ENCODE measurements at regions not wholly inside any gene's neighbourhood (a gene's known extent, or its start where the extent isn't known, plus 50 kb on each side); places are given as distances from the start of the nearest gene placed in this dataset.

DNA sequence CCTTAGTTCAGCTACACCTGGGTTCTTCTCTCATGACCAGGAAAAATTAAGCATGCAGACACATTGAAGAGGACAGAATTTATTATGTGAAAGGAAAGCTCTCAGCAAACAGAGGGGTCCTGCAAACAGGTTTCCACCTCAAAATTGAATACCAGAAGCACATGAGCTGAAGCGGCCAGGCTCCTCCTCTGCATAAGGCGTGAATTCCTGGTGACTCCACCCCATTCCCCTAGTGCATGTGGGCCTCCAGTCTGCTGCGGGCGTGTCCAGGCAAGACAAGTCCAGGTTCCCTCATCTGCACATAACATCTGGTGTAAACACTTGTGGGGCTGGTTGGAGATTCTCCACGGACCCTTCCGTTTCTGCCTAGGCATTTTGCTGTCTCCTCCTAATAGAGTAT lies 1156.4 kb downstream of the FOXD4L5 start:
- no peak for TF ChIP-seq FOXP2 (optimal IDR thresholded peaks at IDR 0.05; ENCODE audit: borderline replicate concordance, extremely low read depth, extremely low read length, insufficient read depth)
- no peak for TF ChIP-seq POLR2AphosphoS5 (IDR thresholded peaks at IDR 0.05; ENCODE audit: low read depth, low read length)
- no peak for TF ChIP-seq TAF1 (IDR thresholded peaks at IDR 0.05; ENCODE audit: borderline replicate concordance, insufficient read depth, low read length)
- TF ChIP-seq, protein P1, sequence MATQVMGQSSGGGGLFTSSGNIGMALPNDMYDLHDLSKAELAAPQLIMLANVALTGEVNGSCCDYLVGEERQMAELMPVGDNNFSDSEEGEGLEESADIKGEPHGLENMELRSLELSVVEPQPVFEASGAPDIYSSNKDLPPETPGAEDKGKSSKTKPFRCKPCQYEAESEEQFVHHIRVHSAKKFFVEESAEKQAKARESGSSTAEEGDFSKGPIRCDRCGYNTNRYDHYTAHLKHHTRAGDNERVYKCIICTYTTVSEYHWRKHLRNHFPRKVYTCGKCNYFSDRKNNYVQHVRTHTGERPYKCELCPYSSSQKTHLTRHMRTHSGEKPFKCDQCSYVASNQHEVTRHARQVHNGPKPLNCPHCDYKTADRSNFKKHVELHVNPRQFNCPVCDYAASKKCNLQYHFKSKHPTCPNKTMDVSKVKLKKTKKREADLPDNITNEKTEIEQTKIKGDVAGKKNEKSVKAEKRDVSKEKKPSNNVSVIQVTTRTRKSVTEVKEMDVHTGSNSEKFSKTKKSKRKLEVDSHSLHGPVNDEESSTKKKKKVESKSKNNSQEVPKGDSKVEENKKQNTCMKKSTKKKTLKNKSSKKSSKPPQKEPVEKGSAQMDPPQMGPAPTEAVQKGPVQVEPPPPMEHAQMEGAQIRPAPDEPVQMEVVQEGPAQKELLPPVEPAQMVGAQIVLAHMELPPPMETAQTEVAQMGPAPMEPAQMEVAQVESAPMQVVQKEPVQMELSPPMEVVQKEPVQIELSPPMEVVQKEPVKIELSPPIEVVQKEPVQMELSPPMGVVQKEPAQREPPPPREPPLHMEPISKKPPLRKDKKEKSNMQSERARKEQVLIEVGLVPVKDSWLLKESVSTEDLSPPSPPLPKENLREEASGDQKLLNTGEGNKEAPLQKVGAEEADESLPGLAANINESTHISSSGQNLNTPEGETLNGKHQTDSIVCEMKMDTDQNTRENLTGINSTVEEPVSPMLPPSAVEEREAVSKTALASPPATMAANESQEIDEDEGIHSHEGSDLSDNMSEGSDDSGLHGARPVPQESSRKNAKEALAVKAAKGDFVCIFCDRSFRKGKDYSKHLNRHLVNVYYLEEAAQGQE (IDR thresholded peaks at IDR 0.05; ENCODE audit: insufficient read depth in 1 of 2, low read depth in 2 of 2, low read length in 2 of 2): no peak
- no peak for TF ChIP-seq SIN3A (IDR thresholded peaks at IDR 0.05; ENCODE audit: borderline replicate concordance, insufficient read depth, low read length)

DNA sequence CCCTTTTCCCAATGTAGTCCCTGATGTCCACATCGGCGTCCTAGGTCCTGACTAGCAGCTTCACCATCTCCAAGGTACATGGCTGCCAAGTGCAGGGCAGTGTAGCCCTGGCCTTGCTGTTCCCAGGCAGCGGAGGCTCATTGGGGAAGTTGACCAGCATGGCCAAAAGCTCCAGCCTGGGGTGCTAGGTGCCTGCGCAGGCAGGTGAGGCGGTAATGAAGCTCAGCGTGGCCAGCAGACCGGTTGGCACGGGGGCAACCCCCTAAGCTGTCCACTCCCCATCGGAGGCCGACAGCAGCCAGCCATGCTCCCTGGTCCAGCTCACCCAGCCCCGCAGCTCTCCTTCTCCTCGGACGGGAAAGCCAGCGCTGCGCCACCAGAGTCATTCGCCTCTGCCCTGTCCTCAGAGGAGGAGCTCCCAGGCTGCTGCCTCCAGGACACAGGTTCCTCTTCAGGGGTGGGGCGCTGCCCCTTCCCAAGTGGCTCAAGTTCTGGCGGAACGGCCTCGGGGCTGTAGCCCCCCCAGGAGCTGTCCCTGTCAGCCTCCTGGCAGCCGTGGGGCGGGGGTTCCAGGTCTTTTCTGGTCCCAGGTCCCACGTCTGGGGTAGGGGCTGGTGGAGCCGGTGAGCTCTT lies 1218.2 kb downstream of the FOXD4L5 start:
- TF ChIP-seq FOXP2 (optimal IDR thresholded peaks at IDR 0.05; ENCODE audit: borderline replicate concordance, extremely low read depth, extremely low read length, insufficient read depth) (no peak), POLR2AphosphoS5 (IDR thresholded peaks at IDR 0.05; ENCODE audit: low read depth, low read length) (no peak), TAF1 (IDR thresholded peaks at IDR 0.05; ENCODE audit: borderline replicate concordance, insufficient read depth, low read length) (no peak), SIN3A (IDR thresholded peaks at IDR 0.05; ENCODE audit: borderline replicate concordance, insufficient read depth, low read length) (no peak)
- TF ChIP-seq, protein P1 (IDR thresholded peaks at IDR 0.05; ENCODE audit: insufficient read depth in 1 of 2, low read depth in 2 of 2, low read length in 2 of 2): no peak

DNA sequence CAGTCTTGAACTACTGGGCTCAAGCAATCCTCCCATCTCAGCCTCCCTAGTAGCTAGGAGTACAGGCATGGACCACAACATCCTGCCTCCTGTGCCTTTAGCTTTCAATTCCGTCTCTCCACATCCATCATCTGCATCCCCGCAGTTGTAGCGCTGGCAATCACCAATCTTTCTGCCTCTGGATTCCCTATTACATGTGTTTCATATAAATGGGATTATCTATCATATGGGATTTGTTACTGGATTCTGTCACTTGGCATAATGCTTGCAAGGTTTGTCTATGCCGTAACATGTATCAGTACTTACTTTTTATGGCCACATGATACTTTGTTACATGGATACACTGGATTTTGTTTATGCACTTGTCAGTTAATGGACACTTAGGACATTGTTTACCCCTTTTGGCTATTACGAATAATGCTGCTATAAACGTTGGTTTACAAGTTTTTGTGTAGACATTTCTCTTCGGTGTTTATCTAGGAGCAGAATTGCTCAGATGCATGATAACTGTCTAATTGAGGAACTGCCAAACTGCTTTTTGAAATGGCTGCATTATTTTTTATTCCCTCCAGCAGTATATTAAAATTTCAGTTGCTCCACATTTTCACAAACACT lies 1223.9 kb downstream of the FOXD4L5 start:
- TF ChIP-seq TAF1 (IDR thresholded peaks at IDR 0.05; ENCODE audit: borderline replicate concordance, insufficient read depth, low read length): no peak
- no peak for TF ChIP-seq FOXP2 (optimal IDR thresholded peaks at IDR 0.05; ENCODE audit: borderline replicate concordance, extremely low read depth, extremely low read length, insufficient read depth)
- TF ChIP-seq POLR2AphosphoS5 (IDR thresholded peaks at IDR 0.05; ENCODE audit: low read depth, low read length): no peak
- TF ChIP-seq, protein P1 (IDR thresholded peaks at IDR 0.05; ENCODE audit: insufficient read depth in 1 of 2, low read depth in 2 of 2, low read length in 2 of 2): no peak
- no peak for TF ChIP-seq SIN3A (IDR thresholded peaks at IDR 0.05; ENCODE audit: borderline replicate concordance, insufficient read depth, low read length)

DNA sequence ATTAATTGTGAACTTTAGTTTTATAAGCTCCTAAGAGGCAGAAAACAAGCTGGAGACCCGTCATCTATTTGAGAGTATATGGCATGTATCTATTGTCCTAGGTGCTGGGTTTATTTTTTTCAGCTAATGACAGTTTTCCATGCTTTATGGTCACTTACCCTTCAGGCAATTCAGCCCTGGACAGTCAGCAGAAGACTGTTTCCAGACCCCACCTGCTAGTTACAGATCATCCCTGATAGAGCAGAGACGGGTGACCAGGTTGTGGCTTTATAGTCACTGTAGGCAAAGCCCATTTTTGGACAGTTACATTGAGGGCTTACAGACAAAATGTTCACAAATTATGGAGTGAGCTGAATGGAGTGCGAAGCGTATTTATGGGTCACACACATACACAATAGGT lies 1227.5 kb downstream of the FOXD4L5 start:
- TF ChIP-seq, protein P1 (IDR thresholded peaks at IDR 0.05; ENCODE audit: insufficient read depth in 1 of 2, low read depth in 2 of 2, low read length in 2 of 2): no peak
- TF ChIP-seq POLR2AphosphoS5 (IDR thresholded peaks at IDR 0.05; ENCODE audit: low read depth, low read length): no peak
- TF ChIP-seq SIN3A (IDR thresholded peaks at IDR 0.05; ENCODE audit: borderline replicate concordance, insufficient read depth, low read length): no peak
- no peak for TF ChIP-seq FOXP2 (optimal IDR thresholded peaks at IDR 0.05; ENCODE audit: borderline replicate concordance, extremely low read depth, extremely low read length, insufficient read depth)
- no peak for TF ChIP-seq TAF1 (IDR thresholded peaks at IDR 0.05; ENCODE audit: borderline replicate concordance, insufficient read depth, low read length)

Measured in PFSK-1 (cell line).